HG02840 (cell line): ENCODE measurements at regions not wholly inside any gene's neighbourhood (a gene's known extent, or its start where the extent isn't known, plus 50 kb on each side); places are given as distances from the start of the nearest gene placed in this dataset.

Experiments
- ATAC-seq: cut with Tn5 transposase; IDR thresholded peaks from one replicate; pipeline ENCODE4 v1.9.1; 2021; ENCODE audit warnings: mild to moderate bottlenecking, moderate library complexity, moderate number of reproducible peaks; ENCODE audit not compliant: unreplicated experiment, low FRiP score

DNA sequence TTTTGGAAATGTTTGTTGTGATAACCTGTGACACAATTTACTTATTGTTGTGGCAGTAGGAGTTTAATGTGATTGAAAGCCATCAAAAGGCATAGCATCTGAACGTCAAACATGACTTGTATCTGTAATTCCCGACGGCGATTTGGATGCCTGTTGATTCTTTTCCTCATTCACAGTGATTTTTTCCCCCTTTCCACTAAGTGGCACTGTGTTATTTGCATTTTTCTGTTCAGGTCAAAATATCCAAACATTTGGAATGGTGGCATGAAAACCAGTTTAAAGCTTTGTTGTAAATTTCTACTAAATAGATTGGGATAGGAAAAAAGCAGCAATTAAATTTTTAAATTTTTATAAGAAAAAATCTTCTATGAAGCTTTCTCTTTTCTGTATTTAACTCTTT, 259.9 kb upstream of the KCNH8 start:
- no peak for ATAC-seq

DNA sequence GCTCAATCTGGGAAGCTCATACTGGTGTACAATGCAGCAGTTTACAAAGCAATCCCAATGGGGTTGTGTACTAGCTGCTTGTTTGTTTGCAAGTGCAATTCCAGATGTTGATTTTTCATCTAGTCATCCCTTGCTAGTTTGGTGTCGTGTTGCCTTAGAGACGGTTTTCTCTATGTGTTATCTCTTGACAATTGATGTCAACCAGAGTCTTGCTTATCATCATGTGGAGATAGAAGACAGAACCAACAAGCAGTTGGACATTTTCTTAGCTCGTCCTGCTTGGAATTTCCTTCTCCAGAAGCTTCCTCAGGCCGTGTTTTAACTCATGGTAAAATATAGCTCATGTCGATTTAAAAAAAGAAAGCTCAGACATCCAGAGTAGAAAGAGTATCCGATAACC, 262.0 kb upstream of the KCNH8 start:
- no peak for ATAC-seq

DNA sequence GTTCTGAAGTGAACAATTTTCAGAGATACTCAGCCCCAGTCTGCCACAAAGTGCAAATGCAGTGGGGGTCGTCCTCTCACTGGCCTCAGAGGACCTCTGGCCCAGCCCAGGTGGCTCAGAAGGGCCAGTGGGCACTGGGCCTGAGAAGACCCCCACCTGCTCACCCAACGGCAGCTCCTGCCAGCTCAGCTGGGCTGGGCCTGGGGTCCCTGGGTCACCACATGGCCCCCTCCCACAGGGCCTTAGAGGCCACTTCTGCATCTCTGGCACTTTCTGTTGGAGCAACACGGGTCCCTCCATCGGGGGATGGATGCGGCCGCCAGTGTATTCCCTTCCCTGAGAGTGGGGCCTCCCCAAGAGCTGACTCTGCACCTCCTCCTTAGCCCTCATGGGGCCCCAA, 262.7 kb upstream of the KCNH8 start:
- ATAC-seq: no peak

DNA sequence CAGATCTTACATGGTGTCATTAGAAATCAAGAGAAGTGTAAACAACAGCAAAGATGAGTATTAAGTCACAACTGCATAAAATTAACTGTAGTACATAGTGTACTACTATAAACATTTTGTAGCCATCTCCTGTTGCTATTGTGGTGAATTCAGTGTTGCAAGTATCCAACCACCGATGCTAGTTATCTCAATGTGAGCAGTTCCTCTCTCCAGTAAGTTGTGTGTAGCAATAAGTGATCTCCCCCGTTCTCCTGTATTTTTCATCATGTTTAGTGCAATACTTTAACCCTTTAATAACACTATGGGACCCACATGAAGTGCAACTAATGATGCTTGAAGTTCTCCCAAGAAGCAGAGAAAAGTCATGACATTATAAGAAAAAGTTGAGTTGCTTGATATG, 264.7 kb upstream of the KCNH8 start:
- ATAC-seq: no peak

DNA sequence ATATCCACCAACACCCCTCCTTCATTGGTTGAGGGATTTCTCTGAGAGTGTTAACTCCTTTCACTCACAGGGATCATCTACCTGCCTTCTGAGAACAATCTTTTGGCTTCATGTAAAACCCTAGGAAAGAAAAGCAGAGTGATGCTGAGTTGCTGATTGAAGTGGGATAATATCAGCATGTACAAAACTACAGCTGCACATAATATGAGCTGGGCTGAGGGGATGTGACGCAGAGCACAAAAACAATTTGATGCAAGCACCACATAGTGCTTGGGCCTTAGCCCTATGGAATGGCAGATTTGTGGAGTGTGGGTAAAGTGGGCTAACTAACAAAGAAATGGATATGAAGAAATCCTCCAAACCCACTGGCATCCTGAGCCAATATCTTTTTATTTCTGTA, 267.6 kb upstream of the KCNH8 start:
- ATAC-seq: no peak

DNA sequence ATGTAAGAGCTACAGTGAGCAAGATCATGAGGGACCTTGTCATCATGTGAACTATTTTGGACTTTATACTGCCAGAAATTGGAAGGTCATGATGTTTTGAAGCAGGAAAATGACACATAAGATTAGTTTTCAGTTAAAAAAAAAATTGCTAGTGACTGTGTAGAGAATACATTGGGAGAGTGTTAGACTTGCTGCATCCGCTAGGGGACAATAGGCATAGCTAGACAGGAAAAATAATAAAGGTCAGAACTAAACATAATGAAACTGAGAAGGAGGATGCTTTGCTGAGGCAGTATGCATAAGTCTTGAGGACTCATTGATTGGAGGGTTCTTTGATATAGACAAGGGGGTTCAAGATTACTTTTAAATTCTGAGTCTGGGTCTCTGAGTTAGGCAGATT, 275.8 kb upstream of the KCNH8 start:
- no peak for ATAC-seq

DNA sequence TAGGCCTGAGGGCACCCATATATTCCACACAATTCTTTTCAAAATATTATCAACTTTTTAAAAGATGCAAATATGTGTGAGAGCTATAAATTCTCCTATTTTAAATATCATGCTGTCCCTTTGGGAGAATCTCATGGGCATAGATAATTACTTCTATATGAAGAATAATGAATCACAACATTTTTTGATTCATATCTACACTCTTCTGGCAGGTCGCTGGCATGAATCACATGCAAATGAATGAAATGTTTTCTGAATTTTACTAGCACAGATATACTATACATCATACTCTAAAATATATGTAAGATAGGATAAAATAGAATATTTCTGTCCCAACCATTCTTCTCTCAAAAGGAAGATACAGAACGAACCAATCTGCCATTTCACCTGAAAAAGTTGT, 277.7 kb upstream of the KCNH8 start:
- ATAC-seq: no peak

DNA sequence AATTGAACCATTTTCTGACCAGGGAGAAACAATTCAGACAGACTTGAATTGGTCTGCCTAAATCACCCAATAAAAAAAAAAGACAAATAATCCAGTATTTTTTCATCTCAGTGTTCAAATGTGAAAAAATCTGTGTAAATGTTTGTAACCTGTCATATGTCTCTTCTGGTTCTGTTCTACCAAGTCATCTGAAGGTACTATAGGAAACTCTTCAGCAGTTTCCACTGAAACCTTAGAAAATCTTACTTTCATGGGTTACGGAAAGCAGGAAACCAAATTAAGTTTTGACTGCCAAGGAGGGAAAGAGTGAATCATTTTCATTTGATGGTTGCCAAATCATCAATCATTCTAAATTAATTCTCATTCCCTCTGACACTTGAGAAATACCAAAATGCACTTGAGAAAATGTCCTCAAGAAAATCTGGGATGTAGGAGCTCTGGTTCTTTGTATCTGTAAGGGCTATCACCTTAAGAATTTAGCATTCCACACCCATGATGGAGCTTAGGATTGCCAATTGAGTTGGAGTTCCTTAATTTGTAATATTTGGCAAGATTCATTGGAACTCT, 278.2 kb upstream of the KCNH8 start:
- ATAC-seq: no peak

DNA sequence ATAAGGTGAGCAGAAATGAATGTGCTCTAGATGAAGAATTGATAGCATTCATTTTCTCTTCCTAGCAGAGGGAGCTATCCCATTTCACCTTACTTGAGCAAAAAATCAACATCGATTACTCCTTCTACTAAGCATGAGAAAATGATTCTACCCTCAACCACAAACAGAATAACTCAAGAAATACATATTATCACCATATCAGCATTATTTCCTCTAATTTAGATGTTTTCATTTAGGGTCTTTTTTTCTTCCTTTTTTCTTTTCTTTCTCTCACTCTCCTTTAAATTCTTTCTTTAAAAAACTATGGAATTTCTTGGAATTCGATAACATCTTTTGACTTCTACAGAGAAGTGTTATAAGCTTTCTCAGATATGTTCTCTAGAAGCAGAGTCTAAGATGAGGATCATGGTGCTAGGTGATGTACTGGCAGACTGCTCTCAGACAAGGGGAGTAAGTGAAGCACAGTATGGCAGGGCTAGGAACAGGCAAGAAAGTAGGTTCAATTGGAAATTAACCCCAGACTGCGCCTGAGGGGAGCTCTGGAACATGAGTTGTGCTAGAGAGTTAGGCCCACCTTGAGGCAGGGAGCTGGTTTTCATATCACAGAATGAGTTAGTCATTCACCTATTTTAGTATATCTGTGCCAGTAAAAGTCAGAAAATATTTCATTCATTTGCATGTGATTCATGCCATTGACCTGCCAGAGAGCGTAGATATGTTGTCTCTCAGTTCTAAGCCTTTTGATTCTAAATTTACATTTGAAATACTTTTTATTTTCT, 279.2 kb upstream of the KCNH8 start:
- ATAC-seq: no peak

DNA sequence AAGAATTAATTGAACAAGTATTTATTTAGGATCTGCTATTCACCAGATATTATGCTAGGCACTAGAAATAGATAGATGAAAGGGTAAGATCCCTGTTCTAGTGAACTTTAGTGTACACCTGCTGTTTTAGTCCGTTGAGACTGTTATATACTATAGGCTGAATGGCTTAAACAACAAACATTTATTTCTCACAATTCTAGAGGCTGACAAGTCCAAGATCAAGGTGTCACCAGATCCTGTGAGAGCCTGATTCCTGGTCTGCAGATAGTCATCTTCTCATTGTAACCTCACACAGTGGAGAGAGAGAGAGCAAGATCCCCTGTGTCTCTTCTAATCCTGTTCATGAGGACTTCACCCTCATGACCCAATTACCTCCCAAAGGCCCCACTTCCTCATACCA, 281.4 kb upstream of the KCNH8 start:
- no peak for ATAC-seq

DNA sequence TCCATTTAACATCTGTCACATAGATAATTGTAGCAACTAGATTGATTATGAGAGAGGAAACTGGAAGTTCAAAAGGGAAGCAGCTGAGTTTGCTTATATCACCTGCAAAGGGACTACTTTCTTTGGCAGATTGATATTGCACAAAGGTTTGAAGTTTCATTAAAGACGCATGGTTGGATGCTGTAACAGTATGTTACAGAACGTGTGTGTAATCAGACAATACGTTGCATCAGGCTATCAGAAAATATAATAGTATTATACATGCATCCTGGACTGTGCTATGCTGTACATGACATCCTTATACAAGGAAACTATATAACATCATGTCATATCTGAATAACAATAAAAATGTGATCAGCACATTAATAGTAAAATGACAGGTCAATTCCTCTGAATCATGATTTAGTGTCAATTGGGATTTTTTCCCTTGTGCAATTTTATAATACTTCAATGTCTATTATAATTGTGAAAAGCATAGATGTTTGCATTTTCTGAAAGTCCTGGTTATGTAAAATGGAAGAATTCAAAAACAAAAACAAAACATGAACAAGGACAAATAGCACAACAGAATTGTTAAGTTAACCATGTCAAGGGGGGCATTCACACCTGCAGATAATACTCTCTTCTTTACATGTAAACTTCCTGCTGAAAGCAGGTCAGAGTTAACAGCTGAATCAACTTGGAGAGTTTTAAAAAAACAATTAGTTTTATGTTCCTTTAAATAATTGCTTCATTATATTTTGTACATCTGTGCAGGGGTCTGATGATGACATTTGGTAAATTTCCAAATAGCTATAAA, 283.2 kb upstream of the KCNH8 start:
- no peak for ATAC-seq

DNA sequence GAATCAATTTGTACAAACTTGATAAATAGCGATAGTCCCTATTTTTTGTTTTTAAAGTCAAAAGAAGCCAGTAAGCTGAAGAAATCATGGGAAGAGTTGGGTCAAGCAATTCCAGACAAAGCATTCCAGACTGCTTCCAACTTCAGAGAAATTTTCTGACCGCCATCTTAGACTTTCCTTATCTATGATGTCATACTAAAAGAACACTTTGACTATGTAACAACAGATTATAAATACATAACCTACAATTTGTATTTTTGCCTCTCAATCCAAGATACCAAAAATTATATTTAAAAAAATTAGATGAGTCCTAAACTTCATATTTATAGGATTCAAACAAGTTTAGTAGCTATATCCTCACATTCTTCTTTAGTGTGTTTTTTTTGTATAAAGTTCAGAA, 286.2 kb upstream of the KCNH8 start:
- no peak for ATAC-seq

DNA sequence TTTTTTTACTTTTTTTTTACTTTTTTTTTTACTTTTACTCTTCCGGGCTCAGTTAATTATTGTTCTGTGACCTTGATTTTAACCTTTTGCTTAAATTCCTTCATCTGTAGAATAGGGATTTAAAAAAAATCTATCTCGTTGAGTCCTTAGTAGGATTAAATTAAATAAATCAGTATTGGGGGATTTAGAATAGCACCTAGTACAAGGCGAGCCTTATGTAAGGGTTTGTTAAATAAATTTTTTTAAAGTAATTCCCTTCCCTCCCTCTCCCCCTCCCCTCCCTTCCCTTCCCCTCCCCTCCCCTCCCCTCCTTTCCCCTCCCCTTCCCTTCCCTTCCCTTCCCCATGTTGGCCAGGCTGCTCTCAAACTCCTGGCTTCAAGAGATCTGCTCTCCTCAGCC, 287.2 kb upstream of the KCNH8 start:
- no peak for ATAC-seq

DNA sequence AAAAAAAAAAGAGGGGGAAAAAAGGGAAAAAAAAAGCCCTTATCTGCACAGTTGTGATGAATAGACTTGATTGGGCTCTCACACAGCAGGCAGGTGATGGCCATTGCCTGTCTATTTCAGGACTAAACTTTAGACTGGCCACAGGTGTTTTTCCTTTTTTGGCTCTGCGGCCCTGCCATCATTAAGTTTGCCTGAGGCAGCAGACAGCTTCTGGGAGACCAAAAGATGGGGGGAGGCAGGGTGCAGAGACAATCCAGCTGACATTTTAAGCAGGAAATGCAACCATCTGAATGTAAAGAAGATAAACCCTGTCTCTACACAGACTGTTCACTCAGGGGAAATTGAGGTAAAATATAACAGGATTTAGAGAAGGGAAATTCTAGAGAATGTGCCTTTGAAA, 295.0 kb upstream of the KCNH8 start:
- ATAC-seq: no peak

DNA sequence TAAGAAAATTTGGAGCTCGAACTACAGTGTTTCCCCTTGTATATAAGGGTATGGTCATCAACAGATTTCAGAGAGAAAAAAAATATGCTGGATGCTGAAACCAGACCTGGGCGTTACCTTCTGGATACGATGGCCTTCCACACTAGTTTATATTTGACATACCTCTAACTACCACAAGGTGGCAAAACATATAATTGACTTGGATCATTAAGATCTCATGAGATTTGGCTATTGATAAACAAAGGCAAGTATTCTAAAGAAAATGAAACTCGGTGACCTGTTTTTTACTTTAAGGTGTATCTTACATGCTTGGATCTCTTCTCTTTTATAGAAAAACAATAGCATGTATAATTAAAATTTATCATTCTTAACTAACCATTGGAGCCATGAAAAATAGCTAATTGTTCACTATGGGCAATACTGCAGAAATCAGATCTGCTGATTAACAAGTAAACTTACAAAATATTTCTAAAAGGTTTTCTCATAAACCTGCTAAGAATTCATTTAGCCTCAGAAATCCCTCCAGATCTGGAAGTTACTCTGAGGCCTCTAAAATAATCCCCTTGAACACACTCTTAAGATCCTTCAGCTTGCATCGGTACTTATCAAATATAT, 300.6 kb upstream of the KCNH8 start:
- ATAC-seq: no peak

DNA sequence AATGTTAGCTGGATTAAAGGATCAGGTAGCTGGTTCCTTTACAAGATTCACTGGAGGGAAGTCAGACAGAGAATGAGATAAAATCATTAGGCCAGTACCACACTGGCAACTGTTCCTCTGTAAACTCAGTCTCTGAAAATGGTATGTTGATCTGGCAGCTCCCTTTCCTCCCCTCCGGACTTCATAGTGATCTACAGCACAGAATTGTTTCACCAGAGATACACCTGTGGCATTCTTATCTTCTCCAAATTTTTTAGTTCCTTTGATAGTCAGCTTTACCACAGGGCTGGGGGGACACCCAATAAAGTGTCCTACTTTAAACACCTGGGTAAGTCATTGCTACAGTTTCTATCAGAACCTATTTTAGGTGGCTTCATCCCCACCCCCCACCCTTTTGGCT, 304.3 kb upstream of the KCNH8 start:
- no peak for ATAC-seq

DNA sequence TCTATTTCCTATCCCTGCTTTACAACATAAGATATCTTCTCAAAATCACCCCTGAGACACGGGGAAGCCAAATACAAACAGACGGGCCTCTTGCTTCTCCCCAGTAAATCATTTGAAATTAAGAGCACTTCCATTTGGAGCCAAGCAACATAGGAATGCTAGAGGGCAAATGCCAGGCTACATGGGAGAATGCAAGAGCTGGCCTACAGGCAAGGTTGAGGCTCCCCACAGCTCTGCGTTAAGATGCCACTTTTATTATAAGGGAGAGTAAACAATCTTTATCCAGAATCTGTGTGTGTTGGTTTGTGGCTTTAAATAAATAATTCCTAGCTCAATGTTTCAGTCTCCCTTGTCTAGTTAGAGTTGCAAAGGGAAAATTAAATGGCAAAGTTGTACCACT, 305.1 kb upstream of the KCNH8 start:
- no peak for ATAC-seq

DNA sequence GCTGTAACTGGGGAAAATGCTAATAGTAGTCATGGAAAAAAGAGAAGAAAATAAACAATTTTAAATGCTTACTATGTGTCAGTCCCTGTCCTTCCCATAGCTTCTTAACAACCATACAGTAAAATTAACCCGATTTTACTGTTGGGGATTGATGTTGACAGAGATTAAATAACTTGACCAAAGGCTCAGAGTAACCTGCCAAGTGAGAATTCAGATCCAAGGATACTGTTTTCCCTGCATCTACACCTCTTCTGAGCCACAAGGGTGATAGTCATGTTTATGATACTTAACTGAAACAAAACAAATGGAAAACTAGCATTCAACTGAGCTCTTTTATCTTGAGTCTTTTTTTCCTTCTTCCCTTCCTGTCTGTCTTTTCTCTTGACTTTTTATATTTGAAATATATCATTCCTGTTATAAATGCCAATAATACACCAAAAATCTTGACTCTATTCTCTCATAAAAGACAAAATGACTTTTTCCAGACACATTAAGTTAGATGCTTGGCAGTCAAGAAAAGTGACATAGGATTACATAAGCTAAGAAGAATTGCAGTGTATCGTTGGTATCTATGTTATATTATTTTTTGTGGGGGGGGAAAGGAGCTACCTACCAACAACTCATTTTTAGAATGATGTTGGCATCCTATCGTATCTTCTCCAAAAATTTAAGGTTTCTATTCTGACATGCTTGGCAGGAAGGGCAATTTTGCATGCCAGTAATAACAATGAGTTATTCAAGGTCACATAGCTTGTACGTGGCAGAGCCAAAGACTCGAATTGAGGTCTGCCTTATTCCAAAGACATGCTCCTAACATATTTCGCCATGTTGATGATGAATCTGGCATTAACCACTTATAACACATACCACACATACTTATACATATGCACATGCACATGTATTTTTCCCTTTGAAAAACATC, 306.6 kb upstream of the KCNH8 start:
- ATAC-seq: no peak

DNA sequence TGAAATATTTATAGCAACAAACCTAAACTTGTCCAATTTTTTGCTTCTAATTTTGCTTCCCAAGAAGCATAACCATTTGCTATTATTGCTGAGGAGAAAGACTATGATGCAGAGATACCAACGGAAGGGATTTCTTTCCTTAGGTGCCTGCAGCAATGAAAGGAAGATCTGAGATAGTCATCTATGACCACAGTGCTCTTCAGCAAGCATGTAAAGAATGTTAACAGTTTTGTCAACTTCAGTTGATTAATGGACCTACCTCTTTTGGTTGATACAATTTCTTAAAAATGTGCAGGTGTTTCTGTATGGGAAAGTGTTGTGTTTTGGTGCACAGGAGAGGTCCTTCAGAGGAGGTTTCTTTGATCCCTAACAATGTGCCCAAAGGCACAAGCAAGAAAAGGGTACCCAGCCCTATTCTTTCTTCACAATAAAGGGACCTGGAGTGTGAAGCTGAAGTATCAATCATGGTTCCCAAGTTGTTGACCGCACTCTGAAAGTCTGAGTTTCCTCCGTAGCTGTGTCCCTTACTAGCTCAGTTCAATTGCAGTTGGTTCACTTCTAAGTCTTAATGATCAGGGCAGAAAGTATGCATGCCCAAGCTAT, 307.7 kb upstream of the KCNH8 start:
- ATAC-seq: no peak

DNA sequence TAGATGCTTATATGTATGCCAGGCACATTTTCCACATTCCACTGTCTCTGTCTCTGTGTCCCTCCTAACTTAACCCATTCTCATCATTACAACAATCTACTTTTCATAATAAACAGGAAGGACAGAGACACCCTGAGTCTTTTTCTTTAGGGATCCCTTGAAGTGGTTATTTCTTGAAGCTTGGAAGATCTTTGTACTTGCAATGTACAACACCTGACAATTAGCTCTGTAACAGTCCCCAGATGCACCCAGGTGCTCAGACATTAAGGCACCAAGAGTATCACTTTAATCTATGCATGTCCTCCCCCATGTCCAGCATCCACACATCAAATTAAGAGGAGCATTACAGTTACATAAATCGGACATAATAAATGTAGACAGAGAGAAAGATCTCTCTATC, 309.6 kb upstream of the KCNH8 start:
- no peak for ATAC-seq
